UCSD-AML1 (cell line): ENCODE measurements at regions not wholly inside any gene's neighbourhood (a gene's known extent, or its start where the extent isn't known, plus 50 kb on each side); places are given as distances from the start of the nearest gene placed in this dataset.
"Not testable (repeated sequence)": the region's sequence is repeated elsewhere in the genome, so short reads cannot be mapped to it uniquely, and the experiment has no call there.

Experiments used
- DNase-seq: peaks from one replicate; lab custom pipeline; 2025; ENCODE audit not compliant: unreplicated experiment; lab: John Stamatoyannopoulos, UW

- no peak for DNase-seq
These were observed 532.4 kb upstream of the ITGA1 start for GRCh38 chr5:52255308-52255707.

- DNase-seq, result no peak
These were observed 524.9 kb upstream of the ITGA1 start for GRCh38 chr5:52262844-52263243.

- no peak for DNase-seq
These were observed 518.3 kb upstream of the ITGA1 start for GRCh38 chr5:52269401-52269800.

- DNase-seq, result no peak
These were observed 517.9 kb upstream of the ITGA1 start for GRCh38 chr5:52269859-52270258.

- DNase-seq, result no peak
These were observed 512.1 kb upstream of the ITGA1 start for GRCh38 chr5:52275639-52276038.

- DNase-seq, result no peak
These were observed 510.6 kb upstream of the ITGA1 start for GRCh38 chr5:52277101-52277500.

- DNase-seq, result no peak
These were observed 505.1 kb upstream of the ITGA1 start for GRCh38 chr5:52282647-52283046.

- DNase-seq, result no peak
These were observed 504.5 kb upstream of the ITGA1 start for GRCh38 chr5:52283221-52283620.

- DNase-seq, result no peak
These were observed 486.9 kb upstream of the ITGA1 start for GRCh38 chr5:52300703-52301372.

GRCh38 chr5:52304816-52305215 is 482.9 kb upstream of the ITGA1 start:
- not testable (repeated sequence) for DNase-seq

GRCh38 chr5:52328220-52328806 is 459.4 kb upstream of the ITGA1 start:
- no peak for DNase-seq

- DNase-seq, result no peak
These were observed 456.0 kb upstream of the ITGA1 start for GRCh38 chr5:52331725-52332124.

GRCh38 chr5:52334367-52334766 is 453.3 kb upstream of the ITGA1 start:
- DNase-seq, result no peak

GRCh38 chr5:52339285-52339684 is 448.4 kb upstream of the ITGA1 start:
- no peak for DNase-seq

GRCh38 chr5:52342361-52342760 is 445.4 kb upstream of the ITGA1 start:
- DNase-seq, result no peak

- DNase-seq, result no peak
These were observed 431.3 kb upstream of the ITGA1 start for GRCh38 chr5:52356311-52356918.

GRCh38 chr5:52359261-52359660 is 428.5 kb upstream of the ITGA1 start:
- DNase-seq, result no peak

GRCh38 chr5:52360985-52361384 is 426.7 kb upstream of the ITGA1 start:
- DNase-seq, result no peak

- no peak for DNase-seq
These were observed 413.4 kb upstream of the ITGA1 start for GRCh38 chr5:52374286-52374685.

GRCh38 chr5:52375969-52376368 is 411.7 kb upstream of the ITGA1 start:
- DNase-seq, result no peak

GRCh38 chr5:52376592-52376991 is 411.1 kb upstream of the ITGA1 start:
- DNase-seq, result no peak

- no peak for DNase-seq
These were observed 409.5 kb upstream of the ITGA1 start for GRCh38 chr5:52378237-52378636.

- DNase-seq, result no peak
These were observed 399.4 kb upstream of the ITGA1 start for GRCh38 chr5:52388349-52388748.
